HCT116 (cell line): ENCODE measurements at regions not wholly inside any gene's neighbourhood (a gene's known extent, or its start where the extent isn't known, plus 50 kb on each side); places are given as distances from the start of the nearest gene placed in this dataset.

ENCODE experiments used
- ATAC-seq: fragments of 200-7000 bp; cut with Tn5 transposase; 2 replicates; pipeline ENCODE4 v1.9.1; 2020; ENCODE audit warnings: mild to moderate bottlenecking, moderate library complexity
- BruUV-seq: library from RNA; stranded (reverse); fragments of 400-500 nt; replicated peaks from 2 replicates; lab custom pipeline; 2021; lab: Mats Ljungman, UMichigan
- CTCF ChIA-PET: fragments of 300-600 bp; sonication (Branson Sonifier 250); formaldehyde crosslinking; loops from one replicate; lab custom pipeline; 2021; ENCODE audit warnings: antibody characterized with exemption; lab: Charles Lee
- POLR2A ChIA-PET: fragments of 300-600, 350-600 bp; sonication (Branson Sonifier 250); formaldehyde crosslinking; loops from one replicate; lab custom pipeline; 2021; ENCODE audit warnings: antibody characterized with exemption; lab: Charles Lee
- RAD21 ChIA-PET, 2 experiments: fragments of 300-600 bp; sonication (Branson Sonifier 250); formaldehyde crosslinking; loops; one replicate each; lab custom pipeline; 2023; ENCODE audit warnings: low total read pairs in 2 of 2; ENCODE audit not compliant: uncharacterized antibody in 2 of 2, unreplicated experiment in 2 of 2, low non-redundant PET in 1 of 2; lab: Charles Lee
- DNase-seq: peaks from one replicate; pipeline ENCODE4 v3.0.0-alpha.2; 2010; ENCODE audit warnings: low read depth, low spot score
- H2AFZ ChIP-seq: fragments of 200-600 bp; shearing (Covaris generic), sonication (generic); 2 replicates; pipeline ENCODE4 v1.6.1; 2017; ENCODE audit warnings: low read depth, mixed run types, mixed read lengths, antibody characterized with exemption, low read length; ENCODE audit not compliant: poor library complexity, severe bottlenecking
- H3K27ac ChIP-seq: 2 replicates; pipeline ENCODE4 v1.5.1; 2012; ENCODE audit warnings: low read depth, low read length
- H3K27me3 ChIP-seq: fragments of 200-600 bp; sonication (generic); 2 replicates; pipeline ENCODE4 v1.6.1; 2016; ENCODE audit warnings: mixed run types, low read length, mixed read lengths; ENCODE audit not compliant: insufficient read depth
- H3K36me3 ChIP-seq, 2 experiments: fragments of 200-500 bp in 1 of 2; fragments of 200-600 bp in 1 of 2; sonication (Bioruptor generic) in 1 of 2; sonication (generic) in 1 of 2; 2 replicates each; pipeline versions ENCODE4 v1.5.1 to v1.6.1; 2014 to 2016; ENCODE audit warnings: low read length in 2 of 2, inconsistent platforms in 1 of 2, mixed read lengths in 1 of 2, mixed run types in 1 of 2; ENCODE audit not compliant: insufficient read depth in 2 of 2, control insufficient read depth in 1 of 2
- H3K4me1 ChIP-seq, 2 experiments: fragments of 200-600 bp in 1 of 2; sonication (generic) in 1 of 2; 2 replicates each; pipeline versions ENCODE4 v1.5.1 to v1.6.1; 2012 to 2017; ENCODE audit warnings: low read length in 2 of 2, inconsistent platforms in 1 of 2, mild to moderate bottlenecking in 1 of 2, mixed read lengths in 1 of 2, mixed run types in 1 of 2, moderate library complexity in 1 of 2; ENCODE audit not compliant: insufficient read depth in 2 of 2, control insufficient read depth in 1 of 2
- H3K4me2 ChIP-seq: fragments of 200-600 bp; sonication (generic); 2 replicates; pipeline ENCODE4 v1.6.1; 2017; ENCODE audit warnings: mixed run types, low read length, mixed read lengths
- H3K4me3 ChIP-seq, 2 experiments: fragments of 200-600 bp in 1 of 2; sonication (generic) in 1 of 2; replicated peaks in 1 of 2; 2 replicates each; pipeline ENCODE4 v1.5.1; 2011 to 2016; ENCODE audit warnings: low read length in 2 of 2, control low read depth in 1 of 2, low read depth in 1 of 2, mild to moderate bottlenecking in 1 of 2, mixed read lengths in 1 of 2, mixed run types in 1 of 2
- H3K79me2 ChIP-seq: fragments of 200-600 bp; sonication (generic); 2 replicates; pipeline ENCODE4 v1.6.1; 2017; ENCODE audit warnings: mild to moderate bottlenecking, mixed run types, low read length, moderate library complexity, mixed read lengths; ENCODE audit not compliant: insufficient read depth
- H3K9ac ChIP-seq: fragments of 200-600 bp; sonication (generic); 2 replicates; pipeline ENCODE4 v1.6.1; 2016; ENCODE audit warnings: low read length, mixed read lengths
- H3K9me2 ChIP-seq: fragments of 200-600 bp; sonication (generic), shearing (Covaris generic); 2 replicates; pipeline ENCODE4 v1.6.1; 2017; ENCODE audit warnings: mixed run types, mild to moderate bottlenecking, moderate library complexity; ENCODE audit not compliant: insufficient read depth
- H3K9me3 ChIP-seq, 2 experiments: fragments of 200-500 bp in 1 of 2; fragments of 200-600 bp in 1 of 2; sonication (Bioruptor generic) in 1 of 2; sonication (generic) in 1 of 2; 2 replicates each; pipeline ENCODE4 v1.6.1; 2014 to 2017; ENCODE audit warnings: low read length in 2 of 2, mixed read lengths in 2 of 2, inconsistent platforms in 1 of 2, low read depth in 1 of 2, mild to moderate bottlenecking in 1 of 2, mixed run types in 1 of 2, moderate library complexity in 1 of 2; ENCODE audit not compliant: control insufficient read depth in 1 of 2, insufficient read depth in 1 of 2
- H4K20me1 ChIP-seq: fragments of 200-600 bp; sonication (generic), shearing (Covaris generic); 2 replicates; pipeline ENCODE4 v1.6.1; 2017; ENCODE audit warnings: mixed run types, mild to moderate bottlenecking, moderate library complexity; ENCODE audit not compliant: insufficient read depth
- CBX3 ChIP-seq: IDR thresholded peaks from 2 replicates; pipeline ENCODE4 v1.6.1; 2012; ENCODE audit warnings: low read depth
- CEBPB ChIP-seq: IDR thresholded peaks from 2 replicates; pipeline ENCODE4 v1.6.1; 2012; ENCODE audit warnings: low read depth
- FOSL1 ChIP-seq: IDR thresholded peaks from 2 replicates; pipeline ENCODE4 v1.6.1; 2012; ENCODE audit warnings: low read depth
- JUND ChIP-seq: IDR thresholded peaks from 2 replicates; pipeline ENCODE4 v1.6.1; 2012
- MAX ChIP-seq: IDR thresholded peaks from 2 replicates; pipeline ENCODE4 v1.6.1; 2012
- POLR2A ChIP-seq: IDR thresholded peaks from 2 replicates; pipeline ENCODE4 v1.7.0; 2011; ENCODE audit warnings: borderline replicate concordance; ENCODE audit not compliant: insufficient read depth, insufficient read length; ENCODE audit errors: extremely low read depth
- RAD21 ChIP-seq: IDR thresholded peaks from 2 replicates; pipeline ENCODE4 v1.6.1; 2012; ENCODE audit warnings: low read depth, mild to moderate bottlenecking
- SIN3A ChIP-seq: IDR thresholded peaks from 2 replicates; pipeline ENCODE4 v1.6.1; 2012; ENCODE audit warnings: low read depth
- SP1 ChIP-seq: IDR thresholded peaks from 2 replicates; pipeline ENCODE4 v1.6.1; 2012; ENCODE audit warnings: low read depth
- TCF7L2 ChIP-seq: IDR thresholded peaks from 2 replicates; pipeline ENCODE4 v1.7.0; 2011; ENCODE audit warnings: borderline replicate concordance, inconsistent platforms; ENCODE audit not compliant: insufficient read depth, insufficient read length; ENCODE audit errors: extremely low read depth
- YY1 ChIP-seq: IDR thresholded peaks from 2 replicates; pipeline ENCODE4 v1.6.1; 2011; ENCODE audit warnings: low read length, low read depth, moderate library complexity, mild to moderate bottlenecking; ENCODE audit not compliant: insufficient replicate concordance; ENCODE audit errors: extremely low read depth
- ZBTB33 ChIP-seq: IDR thresholded peaks from 2 replicates; pipeline ENCODE4 v1.6.1; 2011; ENCODE audit warnings: mild to moderate bottlenecking, low read length, moderate library complexity; ENCODE audit not compliant: insufficient replicate concordance; ENCODE audit errors: extremely low read depth
- ZFX ChIP-seq: fragments of 450-650 bp; IDR thresholded peaks from 2 replicates; pipeline ENCODE4 v1.6.1; 2017
- ZNF274 ChIP-seq: fragments of 200-500 bp; sonication (Bioruptor generic); IDR thresholded peaks from 2 replicates; pipeline ENCODE4 v1.6.1; 2014; ENCODE audit warnings: mild to moderate bottlenecking, low read depth, low read length, inconsistent platforms
- intact Hi-C: fragments of 100-400 bp; cut with micrococcal nuclease; formaldehyde crosslinking; loops from 2 replicates; pipeline ENCODE4 v1.10.0; 2022

GRCh38 chr15:47991357-47991756, 129.4 kb upstream of the SLC24A5 start:
- ATAC-seq (no peak), DNase-seq (no peak)
- peaks cover 8 to 11% of the 10 kb centered on the region in 2 experiments; a peak in 3 of 4 replicates for H3K9me3 ChIP-seq
- no peak overlapping the region for H2AFZ ChIP-seq
- intact Hi-C loops, result no loop called here
- H3K36me3 ChIP-seq, result no peaks in the 10 kb centered on the region
- TF ChIP-seq FOSL1 (no peak), ZFX (no peak)
- H3K9me2 ChIP-seq, result no peaks in the 10 kb centered on the region
- H3K4me2 ChIP-seq, result no peak overlapping the region
- no peak overlapping the region for H3K4me3 ChIP-seq
- H3K4me1 ChIP-seq, result no peaks in the 10 kb centered on the region
- no peaks in the 10 kb centered on the region for H4K20me1 ChIP-seq
- ChIA-PET POLR2A (no interaction called here), CTCF (no interaction called here), RAD21 (no interaction called here)
- H3K9ac ChIP-seq, result no peak overlapping the region
- H3K27me3 ChIP-seq, result no peaks in the 10 kb centered on the region
- BruUV-seq, result no TSS peak
- H3K27ac ChIP-seq, result no peak overlapping the region
- H3K79me2 ChIP-seq, result no peaks in the 10 kb centered on the region

GRCh38 chr15:47993051-47993450, 127.7 kb upstream of the SLC24A5 start:
- ChIA-PET POLR2A (no interaction called here), CTCF (no interaction called here), RAD21 (no interaction called here)
- Histone ChIP-seq H4K20me1 (no peaks in the 10 kb centered on the region), H3K9ac (no peak overlapping the region), H3K9me3 (peaks cover 5 to 8% of the 10 kb centered on the region in 2 experiments; a peak in 2 of 4 replicates), H3K27me3 (no peaks in the 10 kb centered on the region), H2AFZ (no peak overlapping the region), H3K36me3 (no peaks in the 10 kb centered on the region), H3K27ac (no peak overlapping the region), H3K9me2 (no peaks in the 10 kb centered on the region), H3K79me2 (no peaks in the 10 kb centered on the region), H3K4me1 (no peaks in the 10 kb centered on the region), H3K4me2 (no peak overlapping the region), H3K4me3 (no peak overlapping the region)
- no TSS peak for BruUV-seq
- ATAC-seq (no peak), DNase-seq (no peak)
- TF ChIP-seq FOSL1 (no peak), ZBTB33 (no peak), ZFX (no peak), POLR2A (no peak), MAX (no peak), SIN3A (no peak), YY1 (no peak), RAD21 (no peak), CBX3 (no peak), CEBPB (no peak), SP1 (no peak), JUND (no peak), ZNF274 (no peak), TCF7L2 (no peak)
- intact Hi-C loops, result no loop called here
